Renal cortical epithelial cell (primary cell): ENCODE measurements at regions not wholly inside any gene's neighbourhood (a gene's known extent, or its start where the extent isn't known, plus 50 kb on each side); places are given as distances from the start of the nearest gene placed in this dataset.

Source experiments
- DNase-seq: peaks from one replicate; pipeline ENCODE4 v3.0.0-alpha.2; 2011; ENCODE audit warnings: low read depth

DNA sequence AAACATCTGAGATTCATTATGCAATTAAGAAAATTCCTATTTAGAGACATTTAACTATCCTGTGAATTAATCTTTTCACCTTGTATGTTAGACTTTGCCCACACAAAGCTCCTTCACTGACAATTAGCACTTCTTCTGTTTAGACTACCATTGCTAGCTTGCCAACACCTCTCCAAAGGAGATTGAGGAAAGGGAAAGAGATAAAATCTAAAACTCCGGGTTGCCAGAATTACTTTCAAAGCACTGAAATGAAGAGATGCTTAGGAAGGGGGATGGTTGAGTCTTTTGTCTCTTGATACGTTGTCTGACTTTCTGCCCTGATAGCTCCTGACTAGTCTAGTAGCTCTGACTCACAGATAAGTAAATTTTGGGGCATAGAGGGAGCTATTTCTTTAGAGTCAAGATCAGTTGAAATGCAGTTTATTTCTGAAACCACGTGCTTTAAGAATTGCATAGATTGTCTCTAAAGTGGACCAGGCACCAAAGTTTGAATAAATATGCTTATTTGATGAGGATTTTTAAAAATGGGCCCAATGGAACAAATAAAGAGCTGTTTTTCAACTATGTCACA is 74.1 kb upstream of the DSEL start:
- DNase-seq: peak; percentile 47

- no peak for DNase-seq
These were observed 72.8 kb upstream of the DSEL start for GRCh38 chr18:67589325-67589724.

DNA sequence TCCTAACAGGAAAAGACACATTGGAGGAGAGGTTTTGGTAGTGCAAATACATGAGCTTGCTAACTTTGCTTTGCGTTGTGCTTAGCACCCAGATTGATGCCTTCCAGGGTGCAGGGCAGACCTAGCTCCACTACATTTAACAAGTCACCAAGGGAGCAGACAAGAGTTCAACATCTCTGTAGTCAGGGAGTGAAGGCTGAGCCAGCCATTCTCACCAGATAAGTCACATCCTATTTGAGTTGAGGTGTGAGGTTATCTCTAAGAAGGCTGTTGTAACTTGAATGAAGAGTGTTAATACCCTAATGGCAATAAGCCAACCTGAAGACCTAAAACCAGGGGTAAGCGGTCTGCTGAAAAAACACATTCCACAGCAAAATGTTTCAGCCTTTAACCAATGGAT is 69.6 kb upstream of the DSEL start:
- DNase-seq: no peak

- no peak for DNase-seq
These were observed 67.1 kb upstream of the DSEL start for GRCh38 chr18:67583621-67584020.

GRCh38 chr18:67582488-67582887 is 66.0 kb upstream of the DSEL start:
- DNase-seq: no peak

GRCh38 chr18:67581178-67581577 is 64.7 kb upstream of the DSEL start:
- no peak for DNase-seq

GRCh38 chr18:67577386-67577785 is 60.9 kb upstream of the DSEL start:
- DNase-seq: no peak

DNA sequence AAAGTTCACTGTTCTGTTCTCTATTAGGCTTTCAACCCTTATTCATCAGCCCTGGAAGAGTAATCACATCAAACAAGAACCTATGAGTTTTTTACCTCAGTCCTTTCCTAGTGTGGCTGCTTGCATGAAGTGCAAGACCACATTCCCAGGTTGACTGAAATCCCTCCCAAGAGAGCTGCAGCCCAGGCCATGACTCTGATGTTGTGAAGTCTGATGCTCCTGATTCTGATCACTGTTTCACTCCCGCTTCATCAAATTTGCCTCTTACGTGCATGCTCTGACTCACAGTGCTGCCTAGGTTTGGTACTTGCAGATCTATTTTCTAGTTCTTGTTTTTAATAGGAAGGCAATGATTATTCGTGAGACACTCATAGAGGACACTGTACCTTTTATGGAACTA is 58.2 kb upstream of the DSEL start:
- DNase-seq: no peak

DNA sequence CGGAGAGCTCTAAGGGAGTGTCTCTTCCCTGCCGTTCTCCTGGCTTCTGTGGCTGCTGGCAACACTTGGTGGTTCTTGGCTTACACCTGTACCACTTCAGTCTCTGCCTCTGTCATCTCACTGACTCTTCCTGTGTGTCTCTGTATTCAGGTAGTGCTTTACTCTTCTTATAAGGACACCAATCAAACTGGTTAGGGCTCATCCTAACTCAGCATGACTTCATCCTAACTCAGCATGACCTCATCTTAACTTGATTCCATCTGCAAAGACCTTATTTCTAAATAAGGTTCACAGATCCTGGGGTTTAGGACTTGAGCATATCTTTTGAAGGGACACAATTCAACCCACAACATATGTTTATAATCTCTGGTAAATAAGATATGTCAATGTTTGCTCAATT is 51.6 kb upstream of the DSEL start:
- no peak for DNase-seq
